Ovary (tissue), 3 donors: ENCODE measurements at regions not wholly inside any gene's neighbourhood (a gene's known extent, or its start where the extent isn't known, plus 50 kb on each side); places are given as distances from the start of the nearest gene placed in this dataset.

Source experiments
- POLR2A ChIP-seq: fragments of 450-650 bp; IDR thresholded peaks from one replicate; pipeline ENCODE4 v1.6.1; 2017; ENCODE audit warnings: antibody characterized with exemption, mild to moderate bottlenecking, moderate library complexity
- TF ChIP-seq, protein P1 (sequence below), 3 donors: fragments of 450-650 bp in 2 of 3; fragments of 200-600 bp in 1 of 3; IDR thresholded peaks; one replicate each; pipeline versions ENCODE4 v1.5.1 to v1.8.0; 2016 to 2022; ENCODE audit warnings: antibody characterized with exemption in 3 of 3, mild to moderate bottlenecking in 1 of 3
- donor health status: DM: no; HTN: no; CAD: no.

DNA sequence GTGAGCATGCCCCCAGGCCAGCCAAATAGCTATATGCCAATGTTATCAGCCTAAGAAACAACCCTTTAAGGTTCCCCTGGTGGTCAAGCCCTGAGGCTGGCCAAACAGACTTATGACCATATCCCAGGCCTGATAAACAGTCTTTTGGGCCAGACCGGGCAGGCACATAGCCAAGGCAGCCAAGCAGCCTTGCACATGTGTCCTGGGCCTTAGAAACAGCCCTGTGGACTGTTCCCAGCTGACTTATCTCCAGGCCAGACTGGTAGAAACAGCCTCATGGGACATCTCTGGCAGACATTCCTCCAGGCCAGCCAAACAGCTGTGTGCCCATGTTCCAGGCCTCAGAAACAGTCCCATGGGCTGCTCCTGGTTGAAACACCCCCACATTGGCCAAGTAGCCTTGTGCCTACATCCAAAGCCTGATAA, 295.0 kb upstream of the MGAT4C start:
- TF ChIP-seq, protein P1, sequence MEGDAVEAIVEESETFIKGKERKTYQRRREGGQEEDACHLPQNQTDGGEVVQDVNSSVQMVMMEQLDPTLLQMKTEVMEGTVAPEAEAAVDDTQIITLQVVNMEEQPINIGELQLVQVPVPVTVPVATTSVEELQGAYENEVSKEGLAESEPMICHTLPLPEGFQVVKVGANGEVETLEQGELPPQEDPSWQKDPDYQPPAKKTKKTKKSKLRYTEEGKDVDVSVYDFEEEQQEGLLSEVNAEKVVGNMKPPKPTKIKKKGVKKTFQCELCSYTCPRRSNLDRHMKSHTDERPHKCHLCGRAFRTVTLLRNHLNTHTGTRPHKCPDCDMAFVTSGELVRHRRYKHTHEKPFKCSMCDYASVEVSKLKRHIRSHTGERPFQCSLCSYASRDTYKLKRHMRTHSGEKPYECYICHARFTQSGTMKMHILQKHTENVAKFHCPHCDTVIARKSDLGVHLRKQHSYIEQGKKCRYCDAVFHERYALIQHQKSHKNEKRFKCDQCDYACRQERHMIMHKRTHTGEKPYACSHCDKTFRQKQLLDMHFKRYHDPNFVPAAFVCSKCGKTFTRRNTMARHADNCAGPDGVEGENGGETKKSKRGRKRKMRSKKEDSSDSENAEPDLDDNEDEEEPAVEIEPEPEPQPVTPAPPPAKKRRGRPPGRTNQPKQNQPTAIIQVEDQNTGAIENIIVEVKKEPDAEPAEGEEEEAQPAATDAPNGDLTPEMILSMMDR (IDR thresholded peaks at IDR 0.05), result no peak
- TF ChIP-seq POLR2A, result no peak
